Activated CD4-positive, alpha-beta T cell treated with anti-CD3 and anti-CD28 coated beads, Interleukin-2, amount 50 U/mL, for 48 hours (primary cell): ENCODE measurements at regions not wholly inside any gene's neighbourhood (a gene's known extent, or its start where the extent isn't known, plus 50 kb on each side); places are given as distances from the start of the nearest gene placed in this dataset.
"Not testable (repeated sequence)": the region's sequence is repeated elsewhere in the genome, so short reads cannot be mapped to it uniquely, and the experiment has no call there.

ENCODE experiments used
- DNase-seq, 2 experiments: peaks; one replicate each; pipeline ENCODE4 v3.0.0-alpha.2; 2020

DNA sequence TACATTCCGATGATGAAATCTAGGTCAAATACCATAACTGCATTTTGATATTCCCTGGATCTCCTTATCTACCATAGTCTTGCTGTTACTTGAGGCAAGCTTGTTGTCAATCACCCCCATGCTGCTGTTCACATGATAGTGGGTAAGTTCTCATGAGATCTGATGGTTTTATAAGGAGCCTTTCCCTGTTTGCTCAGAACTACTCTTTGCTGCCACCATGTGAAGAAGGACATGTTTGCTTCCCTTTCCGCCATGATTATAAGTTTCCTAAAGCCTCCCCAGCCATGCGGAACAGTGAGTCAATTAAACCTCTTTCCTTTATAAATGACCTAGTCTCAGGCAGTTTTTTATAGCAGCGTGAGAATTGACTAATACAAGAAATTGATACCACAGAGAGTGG lies 432.0 kb downstream of the GLUD2 start:
- DNase-seq = no peak

DNA sequence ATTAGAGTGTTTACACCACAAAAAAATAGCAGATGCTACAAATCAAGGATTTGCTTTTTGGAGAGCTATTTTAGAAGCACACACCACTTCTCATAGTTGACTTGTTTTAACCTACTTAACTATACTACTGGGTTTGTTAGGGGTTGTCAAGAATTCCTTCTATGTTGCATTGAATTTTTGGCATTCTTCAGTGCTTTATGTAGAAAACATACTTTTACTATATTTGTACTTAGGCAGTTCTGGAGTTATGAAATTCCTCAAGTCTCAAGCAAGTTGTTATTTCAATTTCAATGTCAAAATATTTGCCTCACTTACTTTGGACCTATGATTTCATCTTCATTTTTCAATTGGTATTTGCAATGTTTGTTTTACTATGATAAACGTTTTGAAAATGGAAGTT lies 449.6 kb downstream of the GLUD2 start:
- DNase-seq = no peak

DNA sequence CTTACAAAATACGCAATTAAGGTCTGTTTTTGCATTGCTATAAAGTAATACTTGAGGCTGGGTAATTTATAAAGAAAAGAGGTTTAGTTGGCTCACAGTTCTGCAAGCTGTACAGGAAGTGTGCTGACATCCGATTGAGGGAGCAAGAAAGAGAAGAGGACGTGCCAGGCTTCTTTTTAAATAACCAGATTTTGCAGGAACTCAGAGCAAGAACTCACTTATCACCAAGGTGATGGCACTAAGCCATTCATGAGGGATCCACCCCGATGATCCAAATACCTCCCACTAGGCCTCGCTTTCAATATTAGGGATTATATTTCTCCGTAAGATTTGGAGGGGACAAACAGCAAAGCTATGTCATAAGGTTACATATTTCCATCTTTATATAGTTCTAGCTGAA lies 456.7 kb downstream of the GLUD2 start:
- DNase-seq = no peak

DNA sequence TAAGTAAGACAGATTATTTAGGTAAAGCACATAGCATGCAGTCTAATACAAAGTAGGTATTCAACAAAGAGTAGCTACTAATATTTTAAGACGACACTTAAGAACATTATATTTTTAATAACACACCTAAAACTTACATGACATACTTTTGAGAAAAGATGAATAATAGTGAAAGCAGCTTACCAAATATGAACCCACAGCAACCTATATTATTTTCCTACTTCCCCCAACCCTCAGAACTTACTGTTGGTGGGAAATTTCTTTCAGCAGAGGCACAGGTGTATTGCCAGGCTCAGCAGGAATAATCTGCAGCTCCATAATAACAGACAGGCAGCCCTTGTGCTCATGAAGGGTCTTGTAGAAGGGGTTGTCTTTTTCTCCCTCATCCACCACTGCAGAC lies 498.9 kb downstream of the GLUD2 start:
- no peak for DNase-seq

DNA sequence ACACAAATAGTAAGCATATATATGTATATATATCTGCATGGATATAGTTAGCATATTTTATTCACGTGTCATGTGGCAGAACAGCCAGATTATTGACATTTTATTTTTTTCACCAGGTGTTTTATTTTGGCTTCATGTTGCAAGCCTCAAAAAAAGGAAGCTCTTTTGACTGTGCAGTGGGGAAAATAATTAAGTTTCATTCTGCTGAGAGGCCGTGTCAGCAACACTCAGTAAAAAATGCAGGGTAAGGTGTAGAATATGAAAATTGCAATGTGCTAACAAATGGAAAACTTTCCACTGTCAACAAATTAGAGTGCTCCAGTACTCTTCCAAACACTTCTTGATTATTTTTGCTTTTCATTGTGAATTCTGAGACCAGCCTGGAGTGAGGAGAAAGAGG lies 511.5 kb downstream of the GLUD2 start:
- DNase-seq = no peak

DNA sequence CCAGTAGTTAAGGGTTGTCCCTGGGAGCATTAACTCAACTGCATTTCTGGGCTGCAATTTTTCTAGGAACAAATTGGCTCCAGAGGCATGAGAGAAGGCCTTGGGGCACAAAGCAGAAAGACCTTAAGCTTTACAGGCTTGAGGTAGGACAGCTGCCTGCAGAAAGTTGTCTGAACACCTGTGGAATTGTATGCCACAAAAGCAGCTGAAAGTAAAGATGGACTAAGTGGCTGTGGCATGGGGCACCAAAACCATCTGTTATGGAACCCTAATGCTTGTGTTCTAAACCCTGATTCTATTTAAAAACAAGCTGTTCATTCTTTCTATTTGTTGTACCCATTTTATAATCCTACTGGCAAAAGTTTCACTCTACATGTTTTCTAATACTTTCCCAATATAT lies 515.2 kb downstream of the GLUD2 start:
- DNase-seq = no peak

DNA sequence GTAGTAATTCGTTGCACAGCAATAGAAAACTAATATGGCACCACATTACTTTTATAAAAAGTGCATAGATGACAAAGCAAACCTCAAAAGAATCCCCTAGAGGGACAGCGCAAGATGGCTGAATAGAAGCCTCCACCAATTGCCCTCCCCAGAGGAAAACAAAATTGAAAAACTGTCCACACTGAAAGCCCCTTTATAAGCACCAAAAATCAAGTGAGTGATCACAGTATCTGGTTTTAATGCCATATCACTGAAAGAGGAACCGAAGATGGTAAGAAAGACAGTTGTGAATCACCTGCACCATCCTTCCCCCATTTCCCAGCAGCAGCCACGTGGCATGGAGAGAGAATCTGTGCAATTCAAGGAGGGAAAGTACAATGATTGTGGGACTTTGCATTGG lies 522.2 kb downstream of the GLUD2 start:
- DNase-seq = no peak

DNA sequence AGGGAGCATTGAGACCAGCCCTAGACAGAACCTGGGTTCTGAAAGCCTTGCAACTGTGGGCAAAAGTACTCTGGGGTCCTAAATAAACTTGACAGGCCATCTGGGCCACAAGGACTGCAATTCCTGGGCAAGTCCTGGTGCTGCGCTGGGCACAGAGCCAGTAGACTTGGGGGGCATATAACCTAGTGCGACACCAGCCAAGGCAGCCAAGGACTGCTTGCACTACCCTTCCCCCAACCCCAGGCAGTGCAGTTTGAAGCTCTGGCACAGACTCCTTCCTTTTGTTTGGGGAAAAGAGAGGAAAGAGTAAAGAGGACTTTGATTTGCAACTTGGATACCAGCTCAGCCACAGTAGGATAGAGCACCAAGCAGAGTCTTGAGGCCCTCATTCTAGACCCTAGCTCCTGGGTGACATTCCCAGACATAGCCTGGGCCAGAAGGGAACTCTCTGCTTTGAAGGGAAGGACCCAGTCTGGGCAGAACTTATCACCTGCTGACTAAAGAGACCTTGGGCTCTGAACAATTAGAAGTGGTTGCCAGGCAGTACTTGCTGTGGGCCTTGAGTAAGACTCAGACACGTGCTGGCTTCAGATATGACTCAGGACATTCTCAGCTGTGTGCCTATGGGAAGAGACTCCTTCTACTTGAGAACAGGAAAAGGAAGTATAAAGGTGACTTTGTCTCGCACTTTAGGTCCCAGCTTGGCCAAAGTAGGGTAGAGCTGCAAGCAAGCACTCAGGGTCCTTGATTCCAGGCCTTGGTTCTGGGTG lies 522.8 kb downstream of the GLUD2 start:
- no peak for DNase-seq

DNA sequence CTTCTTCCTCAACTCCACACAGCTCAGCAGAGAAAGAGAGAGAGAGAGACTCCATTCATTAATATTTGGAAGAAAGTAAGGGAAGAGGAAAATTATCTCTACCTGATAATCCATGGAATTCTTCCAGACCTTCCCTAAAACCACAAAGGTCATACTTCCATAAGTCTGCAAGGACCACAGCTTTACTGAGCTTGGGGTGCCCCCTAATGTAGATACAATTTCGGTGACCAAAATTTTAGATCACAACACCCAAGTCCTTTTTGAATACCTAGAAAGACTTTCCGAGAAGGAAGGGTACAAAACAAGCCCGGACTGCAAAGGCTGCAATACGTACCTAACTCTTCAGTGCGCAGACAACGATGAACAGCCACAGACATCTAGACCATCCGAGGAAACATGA lies 523.9 kb downstream of the GLUD2 start:
- no peak for DNase-seq

DNA sequence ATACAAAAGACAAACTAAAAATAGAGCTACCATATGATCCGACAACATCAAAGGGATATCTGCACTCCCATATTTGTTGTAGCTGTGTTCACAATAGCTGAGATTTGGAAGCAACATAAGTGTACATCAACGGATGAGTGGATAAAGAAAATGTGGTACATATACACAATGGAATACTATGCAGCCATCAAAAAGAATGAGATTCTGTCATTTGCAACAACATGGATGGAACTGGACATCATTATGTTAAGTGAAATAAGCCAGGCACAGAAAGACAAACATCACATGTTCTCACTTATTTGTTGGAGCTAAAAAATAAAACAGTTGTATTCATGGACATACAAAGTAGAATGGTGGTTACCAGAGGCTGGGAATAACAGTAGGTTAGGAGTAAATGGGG lies 527.0 kb downstream of the GLUD2 start:
- not testable (repeated sequence) for DNase-seq

DNA sequence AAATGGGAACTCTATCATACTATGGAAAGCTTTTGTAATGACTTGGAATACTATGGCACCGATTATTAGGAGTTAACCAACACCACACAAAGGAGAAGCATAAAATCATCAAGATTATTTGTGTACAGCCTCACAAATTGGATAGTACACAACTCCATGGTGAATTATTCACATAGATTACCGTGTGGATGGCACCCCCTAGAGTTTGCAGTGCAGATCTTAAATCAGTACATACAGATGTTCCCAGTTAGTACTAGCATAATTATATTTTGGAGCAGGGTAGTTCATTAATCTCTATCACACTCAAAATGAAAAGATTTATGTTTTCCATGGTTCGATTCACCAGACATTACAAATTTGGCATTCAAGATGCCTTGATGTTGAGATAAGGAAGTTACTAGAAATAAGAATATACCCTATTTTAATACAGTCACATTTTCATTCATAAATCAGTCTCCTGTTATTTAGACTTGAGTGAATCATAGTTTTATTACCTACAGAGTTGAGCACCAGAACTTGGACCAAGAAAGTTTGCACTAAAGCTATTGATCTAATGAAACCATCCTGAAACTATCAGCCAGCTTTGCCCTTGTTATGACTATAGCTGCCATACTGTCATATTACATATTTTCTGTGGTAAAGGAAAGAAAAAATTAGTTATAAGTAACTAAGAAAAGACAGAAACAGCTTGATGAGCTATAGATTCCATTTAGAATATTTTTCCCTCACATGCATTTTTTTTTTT lies 531.8 kb downstream of the GLUD2 start:
- DNase-seq = peak in 1 of 2 experiments; percentile 11

DNA sequence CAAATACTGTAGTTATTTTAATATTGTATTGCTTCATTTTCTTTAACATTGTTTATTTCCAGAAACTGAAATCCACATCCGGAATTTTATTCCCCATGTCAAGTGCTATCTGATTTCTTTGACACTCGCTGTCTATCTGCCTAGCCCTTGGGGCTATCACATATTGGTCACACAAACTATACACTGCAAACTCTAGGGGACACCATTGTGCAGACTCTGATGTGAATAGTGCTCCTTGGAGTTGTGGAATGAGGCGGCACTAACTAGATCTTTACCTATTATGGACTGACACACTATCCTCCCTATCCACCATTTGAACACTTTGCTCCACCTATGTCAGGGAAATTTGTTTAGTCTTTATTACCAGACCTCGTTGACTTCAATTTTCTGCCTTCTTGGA lies 534.5 kb downstream of the GLUD2 start:
- DNase-seq = no peak

DNA sequence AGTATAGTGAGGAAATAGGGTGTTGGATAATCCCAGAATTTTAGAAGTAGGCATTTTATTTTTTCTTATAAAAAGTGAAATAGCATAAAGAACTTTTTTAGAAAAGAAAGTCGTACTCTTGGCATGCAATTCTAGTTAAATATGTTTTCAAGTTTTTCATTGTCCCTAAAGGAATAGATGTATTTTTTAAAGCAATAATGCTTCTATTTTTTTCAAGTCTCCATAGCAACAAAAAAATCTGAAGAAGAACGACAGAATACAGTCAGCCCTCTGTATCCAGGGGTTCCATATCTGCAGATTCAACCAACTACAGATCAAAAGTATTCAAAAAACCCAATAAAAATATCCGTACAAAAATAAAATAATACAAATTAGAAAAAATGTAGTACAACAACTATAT lies 538.2 kb downstream of the GLUD2 start:
- DNase-seq = no peak

DNA sequence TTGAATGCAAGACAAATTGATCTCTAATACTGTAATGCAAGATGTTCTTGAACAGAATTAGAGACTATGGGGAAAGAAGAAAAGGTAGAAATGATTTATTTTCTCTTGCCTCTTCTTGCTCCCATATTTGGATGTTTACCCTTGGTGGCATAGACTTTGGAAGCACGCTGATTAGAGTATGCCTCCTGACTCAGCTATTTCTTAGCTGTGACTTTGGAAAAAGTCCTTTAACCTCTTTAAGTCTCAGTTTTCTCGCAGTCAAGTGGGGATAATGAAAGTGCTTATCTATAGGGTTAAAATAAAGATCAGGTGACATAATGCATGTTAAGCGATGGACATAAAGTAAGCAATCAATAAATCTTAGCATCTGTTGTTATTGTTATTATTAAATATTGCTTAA lies 545.5 kb downstream of the GLUD2 start:
- DNase-seq = no peak

DNA sequence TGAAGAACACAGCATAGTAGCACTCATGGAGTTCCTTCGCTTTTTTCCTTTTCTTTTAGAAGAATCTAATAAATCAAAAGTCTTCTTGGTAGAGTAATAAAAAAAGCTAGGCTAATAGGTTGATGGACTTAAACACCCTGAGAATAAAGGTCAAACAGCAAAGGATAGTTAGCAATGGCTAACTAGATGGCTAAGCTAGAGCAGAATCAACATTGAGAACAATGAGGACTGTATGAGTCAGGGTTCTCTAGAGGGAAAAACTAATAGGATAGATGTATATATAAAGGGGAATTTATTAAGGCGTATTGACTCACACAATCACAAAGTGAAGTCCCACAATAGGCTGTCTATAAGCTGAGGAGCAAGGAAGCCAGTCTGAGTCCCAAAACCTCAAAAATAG lies 550.9 kb downstream of the GLUD2 start:
- DNase-seq = no peak

DNA sequence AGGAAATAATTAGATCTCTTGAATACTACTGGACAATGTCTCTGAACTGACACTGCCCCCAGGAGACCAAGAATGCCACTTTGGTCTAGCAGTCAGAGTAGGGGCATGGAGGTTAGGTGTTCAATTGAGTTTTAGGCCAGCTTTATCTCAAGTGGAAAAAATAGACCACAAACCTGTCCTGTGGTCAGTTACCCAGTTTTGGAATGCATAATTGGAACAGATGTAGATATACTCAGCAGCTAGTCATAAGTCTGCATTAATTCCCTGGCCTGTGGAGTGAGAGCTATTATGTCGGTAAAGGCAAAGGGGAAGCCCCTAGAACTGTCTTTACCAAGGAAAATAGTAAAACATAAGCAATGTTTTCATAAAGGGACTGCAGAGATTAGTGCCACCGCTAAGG lies 587.7 kb downstream of the GLUD2 start:
- DNase-seq = no peak

DNA sequence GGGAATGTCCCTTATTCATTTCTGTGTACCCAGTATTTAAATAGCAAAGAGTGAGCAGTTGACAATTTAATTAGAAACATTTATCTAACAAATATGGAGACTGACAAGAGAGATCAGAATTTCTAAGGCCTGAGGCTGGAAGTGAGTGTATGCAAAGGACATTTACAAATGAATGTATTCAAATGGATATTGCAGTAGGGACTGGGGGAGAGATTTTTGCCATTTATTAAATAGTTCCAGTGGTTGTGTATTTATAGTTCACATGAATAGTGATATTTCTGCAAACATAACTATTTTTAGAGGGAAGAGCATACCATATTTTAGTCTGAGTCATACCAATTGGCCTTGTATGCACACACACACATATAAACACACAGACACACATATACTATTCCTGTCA lies 592.4 kb downstream of the GLUD2 start:
- no peak for DNase-seq

DNA sequence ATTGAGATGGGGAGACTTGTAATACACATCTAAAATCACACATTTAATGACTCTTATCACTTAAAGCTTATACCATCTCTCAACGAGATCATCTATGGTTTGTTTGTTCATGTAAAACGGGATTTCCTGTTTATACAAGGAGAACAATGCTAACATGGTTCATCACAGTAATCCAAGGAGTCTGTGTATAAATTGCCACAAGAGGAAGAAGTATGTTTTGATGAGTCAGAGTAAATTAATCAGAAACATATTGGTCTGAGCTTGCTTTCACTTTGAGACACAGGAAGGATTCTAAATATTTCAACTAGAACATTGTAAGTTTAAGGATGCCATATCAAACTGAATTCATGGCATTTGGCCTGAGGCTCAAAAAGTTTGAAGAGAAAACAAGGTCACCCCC lies 594.1 kb downstream of the GLUD2 start:
- no peak for DNase-seq

DNA sequence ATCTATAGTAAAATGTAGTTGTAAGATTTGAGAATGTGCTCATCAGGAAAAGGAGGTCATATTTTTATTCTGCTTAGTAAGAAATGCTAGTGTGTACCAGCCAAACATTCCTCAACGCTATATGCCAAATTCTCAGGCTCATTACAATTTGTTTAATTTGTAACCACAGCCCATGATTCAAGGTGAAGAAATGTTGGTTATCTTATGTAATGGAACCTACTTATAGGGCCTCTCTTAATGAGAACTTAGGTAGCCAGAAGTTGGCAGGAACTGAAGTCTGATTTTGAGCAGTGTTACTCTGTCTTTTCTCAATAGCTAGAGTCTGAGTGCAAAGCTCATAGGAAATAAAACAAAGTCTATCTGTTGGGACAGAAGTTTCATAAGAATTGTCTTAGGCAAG lies 595.0 kb downstream of the GLUD2 start:
- DNase-seq = no peak

DNA sequence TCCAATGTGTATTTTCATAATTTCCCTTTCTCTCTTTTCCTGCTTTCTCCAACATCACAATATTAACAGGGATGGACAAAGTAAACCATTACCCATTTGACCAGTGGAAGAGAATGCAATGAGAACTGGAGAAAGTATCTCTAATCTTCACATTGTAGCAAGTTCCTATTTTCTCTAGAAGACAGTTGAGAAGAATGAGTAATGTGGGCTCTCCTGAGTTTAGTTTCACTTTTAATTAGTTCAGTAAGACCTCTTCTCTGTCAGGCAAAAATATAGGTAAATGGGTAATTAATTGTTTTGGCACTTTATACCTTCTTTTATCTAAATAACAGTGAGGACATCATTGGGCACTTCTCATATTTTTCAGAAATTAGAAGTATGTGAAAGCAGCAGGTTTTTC lies 602.0 kb downstream of the GLUD2 start:
- no peak for DNase-seq

DNA sequence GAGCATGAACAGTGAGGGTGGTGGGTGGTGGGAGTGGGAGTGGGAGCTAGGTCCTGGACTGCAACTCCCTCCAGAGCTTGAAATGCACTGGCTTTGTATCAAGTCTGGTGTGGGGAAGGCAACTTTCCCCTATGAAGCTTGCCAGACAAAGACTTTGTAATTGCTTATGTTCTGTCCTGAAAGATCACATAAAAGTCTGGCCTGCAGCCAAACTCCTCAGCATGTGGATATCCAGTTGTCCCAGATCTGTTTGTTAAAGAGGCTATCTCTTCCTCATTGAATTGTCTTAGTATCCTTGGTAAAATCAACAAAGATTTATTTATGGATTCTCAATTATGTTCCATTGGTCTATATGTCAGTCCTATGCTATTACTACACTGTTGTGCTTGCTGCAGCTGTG lies 607.9 kb downstream of the GLUD2 start:
- no peak for DNase-seq

DNA sequence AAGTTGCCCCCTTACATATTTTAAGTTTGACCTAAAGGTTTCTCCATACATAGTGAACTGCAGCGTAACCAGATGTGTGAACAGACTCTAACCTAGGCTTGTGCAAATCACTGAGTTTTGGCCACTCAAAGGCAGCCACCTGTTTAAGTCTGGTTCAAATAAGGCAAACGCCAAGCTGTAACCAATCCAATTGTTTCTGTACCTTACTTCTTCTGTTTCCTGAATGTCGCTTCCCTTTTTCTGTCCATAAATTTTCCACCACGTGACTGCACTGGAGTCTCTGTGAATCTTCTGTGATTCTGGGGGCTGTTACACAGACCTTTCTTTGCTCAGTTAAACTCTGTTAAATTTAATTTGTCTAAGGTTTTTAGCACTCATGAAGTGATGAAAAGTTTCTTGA lies 618.8 kb downstream of the GLUD2 start:
- no peak for DNase-seq

DNA sequence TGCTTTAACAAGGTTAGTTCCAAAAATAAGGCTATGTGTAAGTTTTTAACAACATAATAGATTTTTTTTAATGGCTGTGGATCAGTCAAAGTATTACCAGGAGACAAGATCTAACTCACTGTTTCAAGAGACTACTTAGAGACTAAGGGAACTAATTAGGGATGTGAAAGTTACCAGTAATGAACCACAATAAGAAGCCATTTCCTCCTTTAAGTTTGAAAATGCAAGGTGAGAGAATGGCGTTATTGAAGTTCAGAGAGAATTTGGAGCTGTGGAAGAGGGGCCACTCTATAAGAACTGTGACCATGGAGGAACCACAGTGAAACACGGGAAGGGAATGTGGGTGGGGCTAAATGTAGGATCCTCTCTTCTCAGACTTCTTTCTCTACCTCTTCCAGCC lies 624.2 kb downstream of the GLUD2 start:
- no peak for DNase-seq

DNA sequence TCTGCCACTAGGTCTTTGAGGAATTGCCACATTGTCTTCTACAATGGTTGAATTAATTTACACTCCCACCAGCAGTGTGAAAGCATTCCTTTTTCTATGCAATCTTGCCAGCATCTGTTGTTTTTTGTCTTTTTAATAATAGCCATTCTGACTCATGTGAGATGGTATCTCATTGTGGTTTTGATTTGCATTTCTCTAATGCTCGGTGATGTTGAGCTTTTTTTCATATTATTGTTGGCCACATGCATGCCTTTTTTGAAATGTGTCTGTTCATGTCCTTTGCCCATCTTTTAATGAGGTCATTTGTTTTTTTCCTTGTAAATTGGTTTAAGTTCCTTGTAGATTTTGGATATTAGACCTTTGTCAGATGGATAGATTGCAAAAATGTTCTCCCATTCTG lies 661.8 kb downstream of the GLUD2 start:
- not testable (repeated sequence) for DNase-seq

DNA sequence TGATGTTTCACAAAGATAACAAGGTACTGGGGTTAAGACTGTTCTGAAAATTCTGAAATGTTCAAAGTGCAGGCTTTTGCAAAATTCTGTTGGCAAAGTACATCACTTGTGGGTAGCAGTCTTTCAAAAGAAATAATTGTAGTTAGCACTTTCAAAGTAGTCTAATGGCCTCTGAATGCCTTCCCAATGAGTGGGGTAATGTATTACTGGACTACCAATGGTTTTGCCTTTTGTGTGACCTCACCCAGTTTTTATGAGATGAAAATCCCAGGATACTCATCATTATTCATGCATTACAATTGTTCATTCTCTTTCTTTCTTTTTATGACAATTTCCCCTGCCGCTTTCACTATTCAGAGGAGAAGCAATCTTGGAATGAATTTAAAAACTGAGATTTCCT lies 686.1 kb downstream of the GLUD2 start:
- DNase-seq = no peak
